Left colon (tissue), 2 donors: ENCODE measurements at regions not wholly inside any gene's neighbourhood (a gene's known extent, or its start where the extent isn't known, plus 50 kb on each side); places are given as distances from the start of the nearest gene placed in this dataset.
"Not testable (repeated sequence)": the region's sequence is repeated elsewhere in the genome, so short reads cannot be mapped to it uniquely, and the experiment has no call there.

Experiments
- ATAC-seq: fragments of 200-7000 bp; cut with Tn5 transposase; one replicate; pipeline ENCODE4 v1.9.1; 2020; ENCODE audit warnings: mild to moderate bottlenecking, moderate library complexity
- DNase-seq, 2 donors: peaks; one replicate each; pipeline ENCODE4 v3.0.0-alpha.2; 2020
- intact Hi-C, 2 donors: fragments of 100-400 bp; cut with DNase I in 1 of 2; cut with micrococcal nuclease in 1 of 2; formaldehyde crosslinking; loops; one replicate each; pipeline versions ENCODE4 v1.11.2 to v1.14.0; 2022; cut with DNase I, micrococcal nuclease
- donor health status: DM: no; HTN: no; CAD: no.
- donor health status: DM: yes; HTN: yes; CAD: no.

DNA sequence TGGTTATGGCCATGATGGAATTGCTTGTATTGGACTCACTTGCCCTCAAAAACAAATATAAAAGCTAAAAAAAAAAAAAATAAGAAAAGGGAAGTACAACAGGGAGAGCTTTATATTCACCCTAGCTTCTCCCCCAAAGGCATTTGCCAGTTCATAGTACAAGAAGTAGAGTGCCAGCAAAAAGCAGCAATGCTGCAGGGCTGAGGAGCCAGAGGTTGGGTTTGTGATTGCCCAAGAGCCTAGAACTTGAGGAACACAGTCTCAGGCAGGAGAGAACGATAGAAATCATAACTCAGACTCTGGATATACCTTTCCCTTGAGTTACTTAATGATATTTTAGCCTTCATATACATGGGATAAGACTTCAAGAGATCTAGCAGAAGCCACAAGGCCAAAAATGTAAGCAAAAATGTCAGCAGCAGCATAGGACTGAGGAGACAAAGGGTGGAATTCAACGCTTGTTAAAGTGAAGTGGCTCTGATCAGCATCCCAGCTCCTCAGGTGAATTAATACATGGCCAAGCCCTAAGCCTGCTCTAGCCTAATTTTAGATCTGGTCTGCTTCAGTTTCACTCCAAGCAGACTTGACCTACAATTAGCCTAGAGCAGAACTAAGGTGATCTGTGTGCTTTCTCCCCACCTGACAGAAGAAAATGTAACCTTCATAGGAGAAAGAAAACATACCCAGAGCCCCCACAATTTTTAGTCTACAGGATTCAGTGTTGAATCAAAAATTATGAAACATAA is 172.8 kb upstream of the PLGLB1 start:
- intact Hi-C loops, ATAC-seq, DNase-seq: not testable (repeated sequence)

DNA sequence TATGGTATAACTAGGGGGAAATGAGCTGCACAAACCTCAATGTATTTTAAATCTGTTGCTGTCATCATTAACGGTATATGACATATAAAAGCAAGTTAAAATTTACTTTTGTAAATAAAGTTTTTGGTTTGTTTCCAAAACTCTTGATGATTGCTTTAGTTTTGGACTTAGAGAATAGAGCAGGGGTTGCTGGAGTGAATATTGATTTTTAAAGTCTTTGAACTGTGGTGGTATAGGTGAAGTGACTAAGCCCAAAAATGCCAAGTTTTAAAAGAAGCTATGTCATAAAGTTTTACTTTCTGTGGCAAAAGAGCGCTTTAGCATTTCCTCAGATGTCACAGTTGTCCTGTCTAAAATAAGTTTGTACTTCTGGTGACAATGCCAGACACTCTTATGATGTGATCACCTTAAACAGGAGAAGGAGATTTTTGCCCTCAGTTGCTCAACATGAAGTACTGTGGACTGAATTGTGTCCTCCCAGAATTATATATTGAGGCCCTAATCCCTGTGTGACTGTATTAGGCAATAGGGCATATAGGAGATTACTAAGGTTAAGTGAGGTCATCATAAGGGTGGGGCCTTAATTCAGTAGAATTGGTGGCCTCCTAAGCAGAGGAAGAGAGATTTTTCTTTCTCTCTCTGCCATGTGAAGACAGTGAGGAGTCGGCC is 175.2 kb upstream of the PLGLB1 start:
- ATAC-seq, intact Hi-C loops: not testable (repeated sequence)

GRCh38 chr2:87198422-87198821 is 176.8 kb upstream of the PLGLB1 start:
- intact Hi-C loops, DNase-seq, ATAC-seq: not testable (repeated sequence)

More for the DNA sequence above, 175.2 kb upstream of the PLGLB1 start:
- DNase-seq: not testable (repeated sequence)

- DNase-seq, intact Hi-C loops, ATAC-seq: not testable (repeated sequence)
Observed at GRCh38 chr2:87199228-87199627, 177.6 kb upstream of the PLGLB1 start.

- DNase-seq, ATAC-seq, intact Hi-C loops: not testable (repeated sequence)
Observed at GRCh38 chr2:87204569-87205147, 183.0 kb upstream of the PLGLB1 start.

DNA sequence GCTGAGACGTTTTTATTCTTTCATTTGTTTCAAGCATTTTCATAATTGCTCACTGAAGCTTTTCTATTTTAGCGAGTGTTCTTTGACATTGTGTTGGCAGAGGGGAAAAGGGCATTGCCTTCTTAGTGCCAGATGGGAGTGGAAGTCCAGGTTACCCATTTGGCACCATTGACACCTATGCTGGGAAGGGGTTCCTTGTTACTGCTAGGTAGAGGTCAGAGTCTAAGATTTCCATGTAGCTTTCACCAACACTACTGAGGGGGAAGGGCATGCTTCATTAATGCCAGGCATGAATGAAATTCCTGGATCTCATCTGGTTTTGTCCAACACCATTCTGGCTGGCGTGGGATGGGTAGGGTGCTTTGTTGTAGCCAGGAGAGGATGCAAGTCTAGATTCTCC is 191.3 kb upstream of the PLGLB1 start:
- DNase-seq, intact Hi-C loops, ATAC-seq: not testable (repeated sequence)

DNA sequence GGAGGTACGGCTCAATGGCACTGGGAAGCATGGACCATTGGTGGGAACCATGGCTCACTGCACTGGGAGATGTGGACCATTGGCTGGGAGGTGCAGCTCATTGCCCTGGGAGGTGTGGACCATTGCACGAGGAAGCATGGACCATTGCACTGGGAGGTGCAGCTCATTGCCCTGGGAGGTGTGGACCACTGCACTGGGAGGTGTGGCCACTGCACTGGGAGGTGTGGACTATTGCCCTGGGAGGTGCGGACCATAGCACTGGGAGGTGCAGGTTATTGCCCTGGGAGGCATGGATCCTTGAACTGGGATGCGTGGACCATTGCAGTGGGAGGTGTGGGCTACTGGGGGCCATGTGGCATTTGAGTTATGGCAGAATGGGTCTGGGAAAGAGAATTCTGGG is 195.4 kb upstream of the PLGLB1 start:
- DNase-seq, intact Hi-C loops: not testable (repeated sequence)
- ATAC-seq: peak; percentile 75

- ATAC-seq: peak; percentile 82
- intact Hi-C loops: not testable (repeated sequence)
- DNase-seq: peak in 1 of 2 donors; percentile 41
Observed at GRCh38 chr2:87217741-87218410, 196.2 kb upstream of the PLGLB1 start.

- intact Hi-C loops, DNase-seq, ATAC-seq: not testable (repeated sequence)
Observed at GRCh38 chr2:87220651-87221050, 199.0 kb upstream of the PLGLB1 start.

GRCh38 chr2:87222131-87222530 is 200.5 kb upstream of the PLGLB1 start:
- DNase-seq, ATAC-seq, intact Hi-C loops: not testable (repeated sequence)

DNA sequence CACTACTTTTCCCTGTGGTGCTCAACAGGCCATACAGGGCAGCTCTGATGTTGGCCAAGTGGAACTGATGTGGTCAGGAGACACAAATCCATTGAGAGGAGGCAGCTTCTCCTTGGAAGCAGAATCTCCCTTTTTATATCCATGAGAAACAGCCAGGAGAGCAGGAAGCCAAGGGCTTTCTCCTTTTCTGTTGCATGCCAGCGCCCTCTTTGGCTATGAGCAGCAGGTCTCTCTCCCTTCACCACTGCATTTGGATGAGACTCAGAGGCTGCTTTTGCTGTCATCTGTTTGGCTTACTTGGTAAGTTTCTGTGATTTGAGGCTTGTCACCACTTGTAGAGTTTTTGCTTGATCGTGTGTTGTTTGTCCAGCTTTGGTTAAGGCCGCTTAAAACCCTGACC is 202.2 kb upstream of the PLGLB1 start:
- intact Hi-C loops, ATAC-seq: not testable (repeated sequence)

GRCh38 chr2:87229091-87229689 is 207.5 kb upstream of the PLGLB1 start:
- DNase-seq, intact Hi-C loops: not testable (repeated sequence)
- peak; percentile 88 for ATAC-seq

More for the DNA sequence above, 202.2 kb upstream of the PLGLB1 start:
- DNase-seq: not testable (repeated sequence)

- intact Hi-C loops, ATAC-seq, DNase-seq: not testable (repeated sequence)
Observed at GRCh38 chr2:87229964-87230363, 208.3 kb upstream of the PLGLB1 start.

DNA sequence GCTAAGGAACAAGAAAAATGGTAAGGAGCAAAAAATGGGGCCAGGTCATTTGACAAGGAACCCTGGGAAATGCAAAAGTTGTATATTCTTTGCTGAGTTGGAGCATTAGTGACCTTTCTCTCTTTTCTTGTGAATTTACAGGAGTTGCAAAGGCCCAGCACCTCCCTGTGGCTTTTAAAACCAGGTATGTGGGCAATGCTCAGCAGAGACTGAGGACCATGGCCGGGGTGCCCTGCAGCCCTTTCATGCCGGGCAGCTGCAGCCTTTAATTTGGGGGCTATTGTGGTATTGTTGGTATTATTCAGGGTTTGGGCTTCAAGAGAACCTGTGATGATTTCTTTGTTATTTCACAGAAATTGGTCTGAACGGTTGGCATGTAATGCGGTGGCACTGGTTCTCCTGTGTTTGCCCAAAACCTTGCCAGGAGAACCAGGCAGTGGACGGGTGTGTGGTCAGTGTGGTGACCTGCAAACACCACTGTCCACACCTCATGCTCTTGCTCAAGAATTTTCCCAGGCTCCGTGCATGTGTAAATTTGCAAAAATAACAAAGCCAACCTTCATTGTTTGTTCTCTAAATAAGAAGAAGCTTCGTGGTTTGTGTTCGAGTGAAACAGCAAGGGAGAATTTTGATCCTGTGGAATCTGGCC is 213.8 kb upstream of the PLGLB1 start:
- ATAC-seq, intact Hi-C loops, DNase-seq: not testable (repeated sequence)

GRCh38 chr2:87237570-87238336 is 216.1 kb upstream of the PLGLB1 start:
- DNase-seq, ATAC-seq, intact Hi-C loops: not testable (repeated sequence)

DNA sequence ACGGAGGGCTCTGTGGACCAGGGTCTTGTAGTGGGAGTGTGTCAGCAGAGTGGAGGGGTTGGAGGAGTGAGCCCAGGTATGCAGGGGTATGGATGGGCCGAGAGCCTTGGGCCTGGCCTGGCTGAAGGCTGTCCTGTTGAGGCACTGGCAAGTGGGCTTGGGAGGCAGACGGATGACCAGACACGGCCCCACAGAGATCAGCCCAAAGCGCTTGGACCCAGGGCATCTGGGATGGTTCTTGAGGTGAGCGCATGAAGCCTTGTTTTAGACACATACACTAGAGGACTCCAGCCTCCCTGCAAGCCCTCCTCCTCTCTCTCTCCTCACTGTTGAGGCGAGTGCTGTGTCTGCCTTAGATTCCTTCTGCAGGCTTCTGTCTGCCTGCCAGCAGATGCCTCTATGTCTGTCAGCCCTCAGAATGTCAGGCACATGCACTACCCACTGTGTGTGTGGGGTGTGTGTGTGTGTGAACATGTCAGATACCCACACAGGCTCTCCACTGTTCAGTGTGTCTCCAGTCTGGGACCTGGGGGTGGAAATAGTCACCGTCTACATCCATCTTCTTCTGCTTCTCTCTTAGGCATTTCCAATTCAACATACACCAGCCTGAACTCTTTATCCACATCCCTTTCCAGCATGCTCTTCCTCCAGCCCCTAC is 218.0 kb upstream of the PLGLB1 start:
- ATAC-seq, DNase-seq, intact Hi-C loops: not testable (repeated sequence)
